PC-9 (cell line): ENCODE measurements at regions not wholly inside any gene's neighbourhood (a gene's known extent, or its start where the extent isn't known, plus 50 kb on each side); places are given as distances from the start of the nearest gene placed in this dataset.

Source experiments
- BruUV-seq: library from RNA; stranded (reverse); fragments of 400-500 nt; replicated peaks from 2 replicates; lab custom pipeline; 2021; lab: Mats Ljungman, UMichigan
- CTCF ChIA-PET: fragments of 300-600 bp; sonication (Branson Sonifier 250); formaldehyde crosslinking; loops from one replicate; lab custom pipeline; 2022; ENCODE audit warnings: antibody characterized with exemption; lab: Charles Lee
- POLR2A ChIA-PET: fragments of 300-600 bp; sonication (Branson Sonifier 250); formaldehyde crosslinking; loops from one replicate; lab custom pipeline; 2022; ENCODE audit warnings: antibody characterized with exemption; ENCODE audit not compliant: unreplicated experiment; lab: Charles Lee
- DNase-seq, 2 experiments: peaks; one replicate each; pipeline versions ENCODE4 v3.0.0 to v3.0.0-alpha.2; 2015 to 2022; ENCODE audit warnings: mixed read lengths in 1 of 2
- H2AFZ ChIP-seq: fragments of 200-600 bp; sonication (generic); 2 replicates; pipeline ENCODE4 v1.8.1; 2017; ENCODE audit warnings: antibody characterized with exemption
- H3F3A ChIP-seq: fragments of 200-600 bp; sonication (generic); 2 replicates; pipeline ENCODE4 v1.8.1; 2017; ENCODE audit warnings: antibody characterized with exemption, mild to moderate bottlenecking, low read depth; ENCODE audit not compliant: insufficient read depth
- H3K27ac ChIP-seq: fragments of 200-600 bp; sonication (generic); 2 replicates; pipeline ENCODE4 v1.6.1; 2016; ENCODE audit warnings: mixed run types
- H3K27me3 ChIP-seq: fragments of 200-600 bp; sonication (generic); 2 replicates; pipeline ENCODE4 v1.6.1; 2016; ENCODE audit warnings: low read depth, mixed run types; ENCODE audit not compliant: insufficient read depth
- H3K36me3 ChIP-seq: fragments of 200-600 bp; sonication (generic); 2 replicates; pipeline ENCODE4 v1.6.1; 2016; ENCODE audit warnings: low read depth, mixed run types
- H3K4me1 ChIP-seq: fragments of 200-600 bp; sonication (generic); replicated peaks from 2 replicates; pipeline ENCODE4 v1.6.1; 2016; ENCODE audit warnings: mixed run types; ENCODE audit not compliant: insufficient read depth
- H3K4me2 ChIP-seq: fragments of 200-600 bp; sonication (generic); 2 replicates; pipeline ENCODE4 v1.6.1; 2017; ENCODE audit warnings: mixed run types
- H3K4me3 ChIP-seq: fragments of 200-600 bp; sonication (generic); 2 replicates; pipeline ENCODE4 v1.6.1; 2016; ENCODE audit warnings: mixed run types
- H3K79me2 ChIP-seq: fragments of 200-600 bp; sonication (generic); 2 replicates; pipeline ENCODE4 v1.6.1; 2017; ENCODE audit warnings: low read depth, mixed run types
- H3K9me2 ChIP-seq: fragments of 200-600 bp; sonication (generic); 2 replicates; pipeline ENCODE4 v1.8.1; 2017; ENCODE audit warnings: mild to moderate bottlenecking; ENCODE audit not compliant: insufficient read depth
- H3K9me3 ChIP-seq: fragments of 200-600 bp; sonication (generic); 2 replicates; pipeline ENCODE4 v1.8.1; 2016; ENCODE audit warnings: low read depth; ENCODE audit not compliant: insufficient read depth
- H4K20me1 ChIP-seq: fragments of 200-600 bp; sonication (generic); 2 replicates; pipeline ENCODE4 v1.8.1; 2017; ENCODE audit not compliant: insufficient read depth
- CTCF ChIP-seq: fragments of 200-600 bp; sonication (generic); conservative IDR thresholded peaks from 2 replicates; pipeline ENCODE4 v1.6.1; 2017; ENCODE audit warnings: mixed run types, antibody characterized with exemption, mild to moderate bottlenecking, moderate library complexity
- EZH2 ChIP-seq: fragments of 200-600 bp; sonication (generic); IDR thresholded peaks from 2 replicates; pipeline ENCODE4 v1.8.0; 2017; ENCODE audit warnings: antibody characterized with exemption, low read depth
- intact Hi-C: fragments of 100-400 bp; cut with micrococcal nuclease; formaldehyde crosslinking; loops from one replicate; pipeline ENCODE4 v1.10.0; 2022; ENCODE audit not compliant: unreplicated experiment

GRCh38 chr4:81919810-81920209 lies 448.1 kb upstream of the RASGEF1B start:
- TF ChIP-seq CTCF (no peak), EZH2 (no peak)
- H3K36me3 ChIP-seq: no peaks in the 10 kb centered on the region
- no peaks in the 10 kb centered on the region for H3K79me2 ChIP-seq
- H3K27me3 ChIP-seq: no peaks in the 10 kb centered on the region
- POLR2A ChIA-PET: no interaction called here
- no peak overlapping the region for H3K4me3 ChIP-seq
- H3K4me1 ChIP-seq: no peaks in the 10 kb centered on the region
- H3F3A ChIP-seq: no peaks in the 10 kb centered on the region
- CTCF ChIA-PET: no interaction called here
- H4K20me1 ChIP-seq: no peaks in the 10 kb centered on the region
- H2AFZ ChIP-seq: no peak overlapping the region
- H3K9me2 ChIP-seq: no peaks in the 10 kb centered on the region
- intact Hi-C loops: no loop called here
- BruUV-seq: no TSS peak
- H3K27ac ChIP-seq: no peak overlapping the region
- no peak overlapping the region for H3K4me2 ChIP-seq
- H3K9me3 ChIP-seq: no peaks in the 10 kb centered on the region
- DNase-seq: no peak

- Histone ChIP-seq H3K36me3 (no peaks in the 10 kb centered on the region), H3K4me3 (no peak overlapping the region), H3K4me1 (no peaks in the 10 kb centered on the region), H3K27me3 (no peaks in the 10 kb centered on the region), H3K4me2 (no peak overlapping the region), H3K79me2 (no peaks in the 10 kb centered on the region), H3K27ac (no peak overlapping the region), H3K9me2 (no peaks in the 10 kb centered on the region), H3F3A (no peaks in the 10 kb centered on the region), H3K9me3 (no peaks in the 10 kb centered on the region), H2AFZ (no peak overlapping the region), H4K20me1 (no peaks in the 10 kb centered on the region)
- POLR2A ChIA-PET: no interaction called here
- no peak for DNase-seq
- intact Hi-C loops: no loop called here
- TF ChIP-seq CTCF (no peak; the same call in 1 of the 2 replicates), EZH2 (no peak)
- BruUV-seq: no TSS peak
- CTCF ChIA-PET: no interaction called here
Observed at GRCh38 chr4:81919223-81919622, 447.5 kb upstream of the RASGEF1B start.

GRCh38 chr4:81915430-81915829 lies 443.7 kb upstream of the RASGEF1B start:
- Histone ChIP-seq H3F3A (no peaks in the 10 kb centered on the region), H3K79me2 (no peaks in the 10 kb centered on the region), H2AFZ (no peak overlapping the region), H3K9me3 (no peaks in the 10 kb centered on the region), H4K20me1 (no peaks in the 10 kb centered on the region), H3K9me2 (no peaks in the 10 kb centered on the region), H3K27ac (no peak overlapping the region), H3K36me3 (no peaks in the 10 kb centered on the region), H3K4me1 (no peaks in the 10 kb centered on the region), H3K4me2 (no peak overlapping the region), H3K27me3 (no peaks in the 10 kb centered on the region), H3K4me3 (no peak overlapping the region)
- intact Hi-C loops: no loop called here
- no TSS peak for BruUV-seq
- CTCF ChIA-PET: no interaction called here
- no peak for DNase-seq
- POLR2A ChIA-PET: no interaction called here
- TF ChIP-seq CTCF: no peak
- TF ChIP-seq EZH2: no peak
